ENCODE measurements at regions not wholly inside any gene's neighbourhood (a gene's known extent, or its start where the extent isn't known, plus 50 kb on each side); places are given as distances from the start of the nearest gene placed in this dataset.

DNA sequence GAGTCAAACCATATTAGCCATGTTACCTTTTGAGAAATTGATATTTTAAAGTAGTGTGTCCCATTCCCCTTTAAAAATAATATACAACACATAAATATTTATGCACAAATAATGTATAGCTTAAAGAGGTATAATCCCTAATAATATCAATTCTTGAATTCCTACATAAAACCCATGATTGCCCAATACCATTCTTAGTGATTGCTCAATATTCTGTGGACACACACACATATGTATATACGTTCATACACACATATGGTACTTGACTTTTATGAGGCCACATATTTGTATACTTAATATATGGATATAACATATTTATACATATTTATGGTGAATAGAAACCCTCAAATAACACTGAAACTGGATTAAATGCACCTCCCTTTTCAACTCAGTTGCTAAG, 367.4 kb downstream of the ZBBX start:
- no peaks in the 10 kb centered on the region for H3K27me3 ChIP-seq
- H3K4me1 ChIP-seq: no peaks in the 10 kb centered on the region
- no peak overlapping the region for H2AFZ ChIP-seq (replicated peaks)
- H3K4me2 ChIP-seq: no peak overlapping the region
- TF ChIP-seq, protein P1, sequence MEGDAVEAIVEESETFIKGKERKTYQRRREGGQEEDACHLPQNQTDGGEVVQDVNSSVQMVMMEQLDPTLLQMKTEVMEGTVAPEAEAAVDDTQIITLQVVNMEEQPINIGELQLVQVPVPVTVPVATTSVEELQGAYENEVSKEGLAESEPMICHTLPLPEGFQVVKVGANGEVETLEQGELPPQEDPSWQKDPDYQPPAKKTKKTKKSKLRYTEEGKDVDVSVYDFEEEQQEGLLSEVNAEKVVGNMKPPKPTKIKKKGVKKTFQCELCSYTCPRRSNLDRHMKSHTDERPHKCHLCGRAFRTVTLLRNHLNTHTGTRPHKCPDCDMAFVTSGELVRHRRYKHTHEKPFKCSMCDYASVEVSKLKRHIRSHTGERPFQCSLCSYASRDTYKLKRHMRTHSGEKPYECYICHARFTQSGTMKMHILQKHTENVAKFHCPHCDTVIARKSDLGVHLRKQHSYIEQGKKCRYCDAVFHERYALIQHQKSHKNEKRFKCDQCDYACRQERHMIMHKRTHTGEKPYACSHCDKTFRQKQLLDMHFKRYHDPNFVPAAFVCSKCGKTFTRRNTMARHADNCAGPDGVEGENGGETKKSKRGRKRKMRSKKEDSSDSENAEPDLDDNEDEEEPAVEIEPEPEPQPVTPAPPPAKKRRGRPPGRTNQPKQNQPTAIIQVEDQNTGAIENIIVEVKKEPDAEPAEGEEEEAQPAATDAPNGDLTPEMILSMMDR (IDR thresholded peaks at IDR 0.05): no peak
- no peak for TF ChIP-seq EZH2phosphoT487 (IDR thresholded peaks at IDR 0.05)
- TF ChIP-seq EZH2 (IDR thresholded peaks at IDR 0.05): no peak
- H3K79me2 ChIP-seq (ENCODE audit: low read depth): no peaks in the 10 kb centered on the region
- H3K4me3 ChIP-seq: no peak overlapping the region
- H3K36me3 ChIP-seq: no peaks in the 10 kb centered on the region
- no peaks in the 10 kb centered on the region for H3K9me3 ChIP-seq (ENCODE audit: low read depth)
- Mint-ChIP-seq H3K4me1 (no peaks in the 10 kb centered on the region), H3K27me3 (ENCODE audit: insufficient read depth, low read depth) (no peaks in the 10 kb centered on the region), H3K27ac (no peak overlapping the region), H3K4me3 (no peak overlapping the region), H3K9me3 (peaks cover 2% of the 10 kb centered on the region), H3K36me3 (no peaks in the 10 kb centered on the region)
- H3K27ac ChIP-seq: no peak overlapping the region
- no peak overlapping the region for H3K9ac ChIP-seq
- H3F3A ChIP-seq (ENCODE audit: low read depth): no peaks in the 10 kb centered on the region
- H4K20me1 ChIP-seq (ENCODE audit: low read depth): no peaks in the 10 kb centered on the region
- no peak for DNase-seq (ENCODE audit: low spot score)

DNA sequence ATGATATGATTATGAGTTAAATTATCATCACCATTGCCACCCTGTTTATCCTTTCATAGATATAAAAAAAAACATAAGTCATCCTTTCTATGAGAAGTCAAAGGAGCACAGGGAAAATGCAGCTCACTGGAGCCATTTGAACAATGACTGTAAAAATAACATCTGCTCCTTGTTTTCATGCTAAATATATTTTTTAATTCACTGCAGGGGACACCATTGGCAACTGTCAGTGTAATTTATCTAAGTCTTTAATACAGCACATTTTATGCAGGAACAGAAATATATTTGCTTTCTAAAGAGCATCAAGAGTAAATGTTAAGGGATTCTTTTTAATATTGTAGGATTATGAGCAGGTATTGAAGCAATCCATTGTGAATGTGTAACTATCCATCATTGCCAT, 371.3 kb downstream of the ZBBX start:
- Mint-ChIP-seq H3K27ac (no peak overlapping the region), H3K27me3 (ENCODE audit: insufficient read depth, low read depth) (no peaks in the 10 kb centered on the region), H3K36me3 (no peaks in the 10 kb centered on the region), H3K4me1 (no peaks in the 10 kb centered on the region), H3K9me3 (peaks cover 2% of the 10 kb centered on the region), H3K4me3 (no peak overlapping the region)
- Histone ChIP-seq H3K4me1 (no peaks in the 10 kb centered on the region), H3F3A (ENCODE audit: low read depth) (no peaks in the 10 kb centered on the region), H3K79me2 (ENCODE audit: low read depth) (no peaks in the 10 kb centered on the region), H4K20me1 (ENCODE audit: low read depth) (no peaks in the 10 kb centered on the region), H3K36me3 (no peaks in the 10 kb centered on the region), H3K9me3 (ENCODE audit: low read depth) (no peaks in the 10 kb centered on the region), H3K27ac (no peak overlapping the region), H3K4me3 (no peak overlapping the region), H3K27me3 (no peaks in the 10 kb centered on the region), H3K9ac (no peak overlapping the region), H2AFZ (replicated peaks) (no peak overlapping the region), H3K4me2 (no peak overlapping the region)
- TF ChIP-seq, protein P1 (IDR thresholded peaks at IDR 0.05): no peak
- TF ChIP-seq EZH2phosphoT487 (IDR thresholded peaks at IDR 0.05) (no peak), EZH2 (IDR thresholded peaks at IDR 0.05) (no peak)
- DNase-seq (ENCODE audit: low spot score): no peak

DNA sequence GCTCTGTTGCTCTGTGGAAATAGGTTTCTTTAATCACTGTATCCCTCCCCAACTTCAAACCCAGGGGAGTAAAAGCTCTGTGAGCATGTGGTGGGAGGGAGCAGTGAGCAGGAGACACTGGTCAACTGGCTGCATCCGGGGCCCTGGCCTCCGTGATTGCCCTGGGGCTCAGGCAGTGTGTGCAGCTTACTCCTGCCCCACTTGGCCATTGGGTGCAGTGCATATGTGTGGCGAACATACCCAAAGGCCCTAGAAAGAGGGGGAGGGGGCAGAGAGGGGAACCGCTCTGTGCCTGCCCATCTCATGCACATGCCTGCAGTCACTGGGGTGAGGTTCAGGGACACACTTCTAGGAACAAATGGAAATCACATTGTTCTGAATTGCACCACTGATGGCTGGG, 378.7 kb downstream of the ZBBX start:
- no peaks in the 10 kb centered on the region for H3K36me3 ChIP-seq
- no peaks in the 10 kb centered on the region for H3F3A ChIP-seq (ENCODE audit: low read depth)
- H3K4me3 ChIP-seq: no peak overlapping the region
- Mint-ChIP-seq H3K27ac (no peak overlapping the region), H3K36me3 (no peaks in the 10 kb centered on the region), H3K27me3 (ENCODE audit: insufficient read depth, low read depth) (no peaks in the 10 kb centered on the region), H3K9me3 (peaks cover 15% of the 10 kb centered on the region), H3K4me3 (no peak overlapping the region), H3K4me1 (no peaks in the 10 kb centered on the region)
- no peak overlapping the region for H2AFZ ChIP-seq (replicated peaks)
- no peaks in the 10 kb centered on the region for H4K20me1 ChIP-seq (ENCODE audit: low read depth)
- DNase-seq (ENCODE audit: low spot score): no peak
- no peak overlapping the region for H3K9ac ChIP-seq
- H3K4me2 ChIP-seq: no peak overlapping the region
- TF ChIP-seq EZH2 (IDR thresholded peaks at IDR 0.05) (no peak), EZH2phosphoT487 (IDR thresholded peaks at IDR 0.05) (no peak)
- H3K27ac ChIP-seq: no peak overlapping the region
- H3K79me2 ChIP-seq (ENCODE audit: low read depth): no peaks in the 10 kb centered on the region
- H3K27me3 ChIP-seq: no peaks in the 10 kb centered on the region
- H3K9me3 ChIP-seq (ENCODE audit: low read depth): no peaks in the 10 kb centered on the region
- no peaks in the 10 kb centered on the region for H3K4me1 ChIP-seq

DNA sequence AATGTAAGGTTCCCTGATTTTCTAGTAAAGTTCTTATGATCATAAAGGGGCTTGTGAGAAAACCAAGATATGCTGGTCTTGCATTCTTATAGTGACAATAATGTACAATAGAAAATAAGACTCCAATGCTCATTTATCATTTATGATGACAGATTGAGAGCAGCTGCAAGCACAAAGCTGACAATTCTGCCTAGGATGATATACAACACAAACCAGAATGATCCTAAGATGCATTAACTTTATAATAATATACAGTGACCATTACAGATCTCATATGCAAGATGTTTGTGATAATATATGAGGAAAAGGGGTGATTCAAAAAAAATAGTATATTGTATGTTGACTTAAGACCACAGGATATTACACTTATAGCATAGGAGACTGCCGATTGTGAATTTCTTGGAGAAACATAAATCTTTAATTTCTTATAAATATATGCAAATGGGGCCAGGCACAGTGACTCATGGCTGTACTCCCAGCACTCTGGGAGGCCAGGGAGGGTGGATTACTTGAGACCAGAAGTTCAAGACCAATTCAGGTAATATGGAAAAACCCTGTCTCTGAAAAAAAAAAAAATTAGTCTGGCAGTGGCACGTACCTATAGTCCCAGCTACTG, 387.0 kb downstream of the ZBBX start:
- H4K20me1 ChIP-seq (ENCODE audit: low read depth): no peaks in the 10 kb centered on the region
- no peaks in the 10 kb centered on the region for H3K4me1 ChIP-seq
- Mint-ChIP-seq H3K4me1 (no peaks in the 10 kb centered on the region), H3K36me3 (no peaks in the 10 kb centered on the region), H3K9me3 (no peaks in the 10 kb centered on the region), H3K27me3 (ENCODE audit: insufficient read depth, low read depth) (peaks cover 2% of the 10 kb centered on the region), H3K4me3 (no peak overlapping the region), H3K27ac (no peak overlapping the region)
- no peak overlapping the region for H3K4me3 ChIP-seq
- H3K9me3 ChIP-seq (ENCODE audit: low read depth): no peaks in the 10 kb centered on the region
- H2AFZ ChIP-seq (replicated peaks): no peak overlapping the region
- H3K4me2 ChIP-seq: no peak overlapping the region
- no peak overlapping the region for H3K27ac ChIP-seq
- no peaks in the 10 kb centered on the region for H3K36me3 ChIP-seq
- H3F3A ChIP-seq (ENCODE audit: low read depth): no peaks in the 10 kb centered on the region
- no peaks in the 10 kb centered on the region for H3K79me2 ChIP-seq (ENCODE audit: low read depth)
- H3K9ac ChIP-seq: no peak overlapping the region
- no peaks in the 10 kb centered on the region for H3K27me3 ChIP-seq
- TF ChIP-seq EZH2 (IDR thresholded peaks at IDR 0.05): no peak
- TF ChIP-seq EZH2phosphoT487 (IDR thresholded peaks at IDR 0.05): no peak
- TF ChIP-seq, protein P1 (IDR thresholded peaks at IDR 0.05): no peak
- DNase-seq (ENCODE audit: low spot score): no peak
